HG03460 (cell line): ENCODE measurements at regions not wholly inside any gene's neighbourhood (a gene's known extent, or its start where the extent isn't known, plus 50 kb on each side); places are given as distances from the start of the nearest gene placed in this dataset.

ENCODE experiments used
- ATAC-seq: cut with Tn5 transposase; IDR thresholded peaks from one replicate; pipeline ENCODE4 v1.9.1; 2021; ENCODE audit not compliant: unreplicated experiment

DNA sequence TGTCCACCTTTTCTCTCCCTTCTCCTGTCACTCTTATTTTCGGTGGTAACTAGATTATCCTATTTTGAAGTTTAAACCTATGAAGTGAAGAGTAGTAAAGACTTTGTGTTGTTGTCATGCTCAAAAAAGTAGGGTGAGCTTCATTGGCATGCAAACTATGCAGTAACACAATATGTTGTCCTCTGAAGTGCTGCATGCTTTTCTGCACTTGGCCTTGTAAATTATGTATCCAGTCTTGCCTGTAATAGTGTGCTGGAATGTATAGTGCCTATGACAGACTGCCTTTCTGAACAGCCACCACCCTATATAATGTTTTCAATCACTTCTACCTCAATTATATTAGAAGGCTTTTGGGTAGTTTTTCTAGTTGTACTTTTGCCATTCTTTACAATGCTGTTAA is 1198.2 kb upstream of the PCDH20 start:
- ATAC-seq = no peak

DNA sequence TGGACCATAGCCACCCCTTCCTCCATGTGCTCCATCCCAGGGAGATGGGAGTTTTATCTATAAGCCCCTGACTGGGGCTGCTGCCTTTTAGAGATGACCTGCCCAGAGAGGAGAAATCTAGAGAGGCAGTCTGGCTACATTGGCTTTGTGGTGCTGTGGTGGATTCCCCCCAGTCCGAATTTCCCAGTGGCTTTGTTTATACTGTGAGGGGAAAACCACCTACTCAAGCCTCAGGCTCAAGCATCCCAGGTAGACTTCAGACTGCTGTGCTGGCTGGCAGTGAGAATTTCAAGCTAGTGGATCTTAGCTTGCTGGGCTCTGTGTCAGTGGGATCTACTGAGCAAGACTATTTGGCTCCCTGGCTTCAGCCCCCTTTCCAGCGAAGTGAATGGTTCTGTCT is 1195.7 kb upstream of the PCDH20 start:
- ATAC-seq = no peak

DNA sequence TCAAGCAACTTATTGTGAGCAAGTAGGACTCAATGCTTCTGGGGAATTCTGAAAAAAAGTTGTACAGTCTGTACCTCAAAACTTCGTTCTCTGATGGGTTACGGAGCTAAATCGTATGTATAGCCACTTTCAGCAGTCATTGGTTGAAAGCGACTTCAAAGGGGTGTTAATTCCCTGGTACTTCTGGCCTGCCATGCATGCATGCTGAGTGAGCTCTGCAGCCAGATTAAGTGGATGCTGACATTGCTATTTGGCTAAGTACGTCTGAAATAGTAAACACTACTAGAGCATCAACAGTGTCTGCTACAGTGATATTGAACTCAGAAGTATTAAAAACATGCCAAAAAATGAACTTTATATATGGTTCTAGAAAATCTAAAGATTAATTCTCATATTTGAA is 1183.1 kb upstream of the PCDH20 start:
- no peak for ATAC-seq

DNA sequence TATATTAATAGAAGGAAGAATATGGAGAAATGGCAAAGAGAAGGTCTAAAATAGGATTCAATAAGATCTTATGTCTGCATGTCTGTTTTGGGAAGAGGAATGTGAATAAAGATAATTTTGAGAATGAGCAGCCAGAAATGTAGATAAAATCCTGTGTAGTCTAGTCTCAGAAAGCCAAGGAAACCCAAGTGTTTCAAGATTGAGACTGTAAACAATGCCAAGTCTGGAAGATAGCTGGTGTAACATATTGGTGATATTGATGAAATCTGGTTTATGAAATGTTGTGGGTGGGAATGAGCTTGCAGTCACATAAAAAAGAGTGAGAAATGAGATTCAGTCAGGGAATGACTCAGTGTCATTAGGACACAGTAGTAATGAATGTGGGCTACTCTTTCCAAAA is 1180.3 kb upstream of the PCDH20 start:
- no peak for ATAC-seq

DNA sequence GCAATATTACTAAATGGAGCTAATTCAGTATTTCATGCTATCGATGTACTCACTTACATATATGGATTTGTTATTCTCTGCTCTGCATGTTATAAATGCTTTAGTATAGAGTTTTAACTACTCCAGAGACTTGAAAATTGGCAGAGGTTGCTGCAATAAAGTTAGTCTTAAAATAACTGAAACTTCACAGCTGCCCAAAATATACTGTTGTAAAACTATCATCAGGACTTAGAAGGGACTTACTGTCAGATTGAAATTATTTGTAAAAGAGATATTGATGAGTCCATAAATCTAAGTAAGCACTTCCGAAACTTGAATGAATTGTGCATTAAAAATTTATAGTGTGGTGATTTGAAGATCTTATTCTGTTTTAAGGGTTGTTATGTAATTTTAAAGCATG is 1178.2 kb upstream of the PCDH20 start:
- ATAC-seq = no peak

DNA sequence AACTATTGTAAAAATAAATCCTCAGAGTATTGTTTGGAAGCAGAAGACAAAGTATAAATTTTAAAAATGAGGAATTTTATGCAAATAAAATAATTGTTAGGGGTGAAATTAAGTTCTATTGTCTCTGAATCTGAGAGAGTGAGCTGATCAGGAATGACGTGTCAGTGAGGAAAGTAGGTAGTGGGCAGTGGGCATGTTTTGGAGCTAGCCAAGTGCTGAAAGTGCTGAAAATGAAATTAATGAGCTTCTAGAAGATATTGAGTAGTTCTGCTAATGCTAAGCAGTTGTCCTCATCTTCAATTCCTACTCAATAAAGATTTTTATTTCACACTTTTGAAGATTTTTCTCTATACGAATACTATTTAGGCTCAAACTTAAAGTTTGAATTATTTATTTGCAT is 1167.8 kb upstream of the PCDH20 start:
- ATAC-seq = no peak

DNA sequence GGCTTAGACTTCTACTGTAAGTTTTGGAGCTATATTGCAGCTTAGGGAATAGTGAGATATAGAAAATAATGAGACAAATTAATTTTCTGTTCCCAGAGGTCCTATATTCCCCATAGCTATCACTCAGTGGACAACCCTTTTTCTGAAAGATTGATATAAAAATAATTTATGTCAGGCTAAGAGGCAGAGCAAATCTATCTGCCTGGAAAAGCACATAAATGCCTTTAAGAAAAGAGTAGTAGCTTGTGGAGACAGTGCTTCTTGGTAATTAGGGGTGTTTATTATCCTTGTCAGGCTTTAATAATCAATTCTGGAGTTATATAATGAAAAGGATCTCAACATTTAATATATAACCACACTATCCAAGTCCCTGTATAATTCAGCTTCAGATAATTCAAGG is 1162.8 kb upstream of the PCDH20 start:
- no peak for ATAC-seq

DNA sequence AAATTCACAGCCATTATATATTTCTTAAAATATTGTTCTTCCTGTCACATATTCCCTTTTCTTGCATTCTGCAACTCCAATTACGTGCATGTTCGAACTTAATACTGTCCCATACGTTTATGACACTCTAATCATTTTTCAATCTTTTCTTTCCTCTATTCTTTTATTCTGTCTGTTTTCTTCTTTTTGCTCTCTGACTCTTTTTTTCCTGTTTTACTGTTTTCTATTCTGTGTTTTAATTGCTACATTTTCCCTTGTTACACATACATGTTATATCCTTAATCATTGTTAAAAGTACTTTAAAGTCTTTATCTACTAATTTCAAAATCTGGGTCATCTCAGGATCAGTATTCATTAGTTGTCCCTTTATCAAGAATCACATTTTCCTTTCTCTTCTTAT is 1149.1 kb upstream of the PCDH20 start:
- ATAC-seq = no peak

DNA sequence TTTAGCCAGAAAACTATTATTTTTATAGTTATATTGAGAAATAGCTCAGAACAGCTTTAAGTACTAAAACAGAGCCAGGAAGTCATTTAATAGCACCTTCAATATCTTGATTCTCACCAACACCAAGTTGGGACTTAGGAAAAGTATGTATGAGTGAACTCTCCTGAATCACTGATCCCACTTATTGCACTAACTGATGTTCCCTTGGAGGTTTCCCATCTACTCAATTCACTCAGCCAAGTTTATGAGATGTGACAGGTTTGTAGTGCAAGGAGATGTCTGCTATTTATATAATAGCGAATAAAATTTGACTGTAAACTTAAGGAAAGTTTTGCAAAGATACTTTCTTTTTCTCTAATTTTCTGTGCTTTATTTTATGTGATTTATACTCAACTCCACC is 1147.6 kb upstream of the PCDH20 start:
- no peak for ATAC-seq

DNA sequence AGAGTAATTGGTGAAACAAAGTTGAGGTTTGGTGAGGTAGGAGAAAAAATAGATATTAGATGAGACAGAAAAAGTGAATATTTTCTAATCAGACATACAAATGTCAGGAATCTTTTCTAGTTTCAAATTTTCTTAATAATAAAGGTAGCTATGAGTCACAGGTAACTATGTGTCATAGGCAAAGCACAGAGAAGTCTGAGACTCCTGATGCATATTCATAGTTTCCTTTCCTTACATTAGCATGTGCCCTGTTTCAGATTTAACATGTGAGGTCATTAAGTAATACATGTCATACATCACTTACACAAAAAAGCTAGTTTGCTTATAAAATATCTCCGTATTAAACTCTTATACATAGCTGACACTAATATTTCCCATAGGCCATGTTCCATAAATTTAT is 1141.3 kb upstream of the PCDH20 start:
- no peak for ATAC-seq

DNA sequence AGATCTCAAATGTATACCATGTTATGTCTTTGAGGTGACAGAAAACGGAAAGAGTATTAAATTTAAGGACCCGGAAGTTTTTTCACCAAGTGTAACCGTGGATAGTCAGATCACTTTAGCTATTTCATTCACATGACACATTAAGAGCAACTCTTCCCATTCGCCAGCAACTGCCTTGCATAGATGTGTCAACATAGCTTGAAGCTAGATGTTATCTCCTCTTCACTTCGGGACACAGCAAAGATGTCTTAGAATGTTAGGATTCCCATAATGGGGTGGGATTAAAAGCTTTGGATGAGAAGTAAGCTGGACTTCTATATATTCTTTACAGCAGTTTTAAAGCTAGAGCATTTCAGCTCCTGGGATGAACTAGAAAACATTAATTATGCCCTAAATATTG is 1135.9 kb upstream of the PCDH20 start:
- no peak for ATAC-seq

DNA sequence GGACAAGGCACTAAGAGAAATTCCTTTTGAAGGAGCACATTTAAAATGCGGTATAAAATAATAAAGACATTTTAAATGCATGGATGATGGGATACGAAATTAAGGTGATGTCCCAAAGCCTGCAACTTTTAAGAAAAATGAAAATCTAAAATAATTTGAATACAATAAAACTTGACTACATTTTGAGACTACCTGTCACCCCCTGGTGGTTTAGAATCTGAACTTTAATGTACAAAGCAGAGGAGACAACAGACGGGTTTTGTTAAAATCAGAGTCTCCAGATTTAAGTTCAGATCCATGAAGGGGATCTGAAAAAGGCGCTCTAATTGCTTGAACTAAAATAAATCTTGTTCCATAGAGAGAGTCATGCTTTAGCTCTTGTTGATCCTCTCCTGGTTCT is 1129.3 kb upstream of the PCDH20 start:
- ATAC-seq = no peak

DNA sequence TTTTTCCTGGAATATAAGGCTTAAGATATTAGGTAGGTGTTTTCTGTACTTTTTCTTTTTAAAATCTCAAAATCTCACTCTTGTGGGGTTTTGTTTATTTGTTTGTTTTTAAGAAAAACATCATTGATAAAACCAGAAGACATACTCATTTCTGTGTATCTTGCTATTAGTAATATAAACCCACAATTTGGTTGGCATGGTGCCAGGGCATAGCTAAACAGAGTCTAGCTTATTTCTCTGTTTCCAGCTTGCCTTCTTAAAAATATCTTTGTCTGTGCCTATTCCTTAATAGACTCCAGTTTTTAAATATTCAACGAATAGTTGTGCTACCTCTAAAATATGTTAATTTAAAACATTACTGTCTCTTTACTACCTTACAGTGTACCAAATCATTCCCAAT is 1121.9 kb upstream of the PCDH20 start:
- ATAC-seq = no peak

DNA sequence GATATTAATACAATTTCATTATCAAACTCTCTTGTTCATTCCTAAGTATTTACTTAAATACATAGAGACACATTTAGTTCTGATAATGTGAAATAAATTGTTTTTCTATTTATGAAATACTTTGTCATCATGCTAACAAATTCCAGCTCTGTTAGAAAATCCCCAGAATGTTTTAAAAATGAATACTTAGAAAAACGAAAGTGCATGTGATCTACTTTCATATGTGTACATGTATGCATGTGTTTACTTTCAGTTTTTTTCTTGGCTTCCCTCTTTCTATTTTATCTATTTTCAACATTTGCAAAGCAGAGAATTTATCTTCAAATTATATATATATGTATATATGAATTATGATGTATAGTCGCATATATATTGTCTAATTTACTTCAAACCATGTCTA is 1110.0 kb upstream of the PCDH20 start:
- no peak for ATAC-seq

DNA sequence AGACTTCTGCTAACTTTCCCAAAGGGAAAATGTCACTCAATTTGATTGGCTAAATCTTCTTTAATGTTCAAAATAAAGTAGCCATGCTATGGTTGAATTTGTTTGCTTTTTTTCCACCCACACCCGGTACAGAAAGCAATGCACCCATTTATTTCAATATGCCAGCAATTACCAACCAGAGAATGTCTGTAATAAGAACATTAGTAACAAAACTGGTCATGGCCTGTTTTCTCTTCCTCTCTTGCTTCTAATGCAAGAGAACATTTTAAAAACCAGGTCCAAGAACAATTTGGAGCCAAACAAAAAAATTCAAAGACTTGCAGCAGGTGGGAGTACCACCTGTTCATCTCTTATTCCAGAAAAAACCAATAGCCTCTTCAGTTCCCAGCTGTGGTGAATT is 1108.8 kb upstream of the PCDH20 start:
- ATAC-seq = no peak

DNA sequence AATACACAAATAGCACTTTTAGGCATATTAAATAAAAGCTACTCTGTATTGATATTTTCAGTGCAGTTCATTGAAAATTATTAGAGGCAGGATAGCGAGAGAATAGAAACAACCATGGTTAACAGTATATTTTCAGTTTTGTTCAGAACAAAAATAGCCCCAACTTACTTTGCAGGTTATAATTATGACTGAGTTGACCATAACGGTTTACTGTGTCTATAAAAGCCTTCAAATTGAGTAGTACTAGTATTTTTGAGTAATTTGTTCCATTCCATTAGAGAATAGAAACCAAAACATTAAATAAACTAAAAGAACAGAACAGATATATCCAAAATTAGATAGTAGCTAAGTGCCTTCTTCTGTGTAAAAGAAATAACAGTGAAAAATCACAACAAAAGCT is 1108.4 kb upstream of the PCDH20 start:
- ATAC-seq = peak; percentile 62

DNA sequence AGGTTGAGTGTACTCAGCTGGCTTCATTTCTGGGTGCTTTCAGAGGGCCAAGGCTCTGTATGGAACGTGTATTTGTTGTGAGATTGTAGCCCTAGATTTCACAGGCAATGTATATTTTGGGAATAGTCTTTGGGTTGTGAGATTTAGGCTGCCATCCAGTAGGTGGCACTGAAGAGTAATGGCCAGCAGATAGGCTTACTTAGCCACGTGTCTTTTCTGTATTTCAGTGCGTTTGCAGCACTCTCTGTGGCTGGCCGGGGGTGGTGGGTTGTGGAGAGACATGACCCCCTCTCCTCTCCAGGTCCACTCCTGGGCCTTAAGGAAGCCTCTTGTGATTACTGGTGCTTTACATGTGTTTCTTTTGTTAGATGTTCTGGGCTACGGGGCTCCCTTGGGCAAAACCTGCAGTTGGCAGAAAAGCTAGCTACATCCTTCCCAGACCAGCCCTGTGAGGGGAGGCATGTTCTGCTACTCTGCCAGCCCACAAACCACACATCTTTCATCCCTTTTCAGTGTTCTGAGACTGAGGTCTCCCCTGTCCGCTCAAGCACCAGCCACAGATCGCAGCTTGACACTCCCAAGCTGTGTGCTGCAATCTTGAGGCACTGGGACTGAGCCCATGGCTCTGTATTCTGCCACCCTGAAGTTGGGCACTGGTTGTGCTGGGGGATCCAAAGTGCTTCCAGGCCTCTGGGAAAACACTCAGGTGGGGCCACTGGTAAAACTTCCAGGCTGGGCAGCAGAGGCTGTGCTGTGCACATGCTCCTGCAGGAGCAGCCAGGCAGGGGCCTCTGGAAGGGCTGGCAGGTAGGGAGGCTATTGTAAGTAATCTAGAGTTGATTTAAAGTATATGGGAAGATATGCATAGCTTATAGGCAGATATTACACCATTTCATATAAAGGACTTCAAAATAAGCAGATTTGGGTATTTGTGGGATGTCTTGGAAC is 1096.8 kb upstream of the PCDH20 start:
- ATAC-seq = peak; percentile 90

DNA sequence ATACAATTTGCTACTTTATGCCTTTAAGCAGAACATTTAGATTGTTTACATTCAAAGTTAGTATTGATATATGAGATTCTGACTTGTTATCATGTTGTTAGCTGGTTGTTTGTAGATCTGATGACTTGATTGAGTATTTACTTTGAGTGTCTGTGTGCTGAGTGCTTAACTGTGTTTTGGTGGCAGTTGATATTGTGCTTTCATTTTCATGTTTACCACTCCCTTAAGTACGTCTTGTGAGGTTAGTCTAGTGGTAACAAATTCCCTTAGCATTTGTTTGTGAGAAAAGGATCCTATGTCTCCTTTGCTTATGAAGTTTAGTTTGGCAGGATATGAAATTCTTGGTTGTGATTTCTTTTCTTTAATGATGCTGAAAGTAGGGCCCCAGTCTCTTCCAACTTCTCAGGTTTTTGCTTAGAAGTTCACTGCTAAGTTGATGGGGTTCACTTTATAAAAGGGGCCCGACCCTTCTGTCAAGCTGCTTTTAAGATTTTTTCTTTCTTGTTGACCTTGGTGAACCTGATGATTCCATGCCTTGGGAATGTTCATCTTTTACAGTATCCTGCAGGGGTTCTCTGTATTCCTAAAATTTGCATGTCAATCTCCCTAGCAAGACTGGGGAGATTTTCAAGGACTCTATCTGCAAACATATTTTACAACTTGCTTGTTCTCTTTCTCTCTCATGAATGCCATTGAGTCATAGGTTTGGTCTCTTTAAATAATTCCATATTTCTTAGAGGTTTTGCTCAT is 1095.4 kb upstream of the PCDH20 start:
- no peak for ATAC-seq

DNA sequence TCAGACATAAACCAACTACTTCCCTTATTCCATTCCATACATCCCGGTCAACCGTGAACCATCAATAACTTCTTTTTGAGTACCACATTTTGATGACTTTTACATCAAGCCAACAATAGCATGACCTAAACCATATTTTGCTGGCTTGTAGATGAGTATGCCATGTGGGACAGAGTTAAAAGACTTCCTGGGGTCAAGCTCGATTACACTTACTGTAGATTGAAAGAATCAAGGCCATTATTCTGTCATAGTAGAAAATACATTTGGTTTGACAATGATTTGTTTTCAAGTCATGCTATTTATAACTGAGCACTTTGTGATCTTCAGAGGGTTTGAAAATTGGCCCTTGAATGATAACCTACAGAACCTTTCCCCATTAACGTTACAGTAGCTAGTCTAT is 1086.9 kb upstream of the PCDH20 start:
- ATAC-seq = no peak

DNA sequence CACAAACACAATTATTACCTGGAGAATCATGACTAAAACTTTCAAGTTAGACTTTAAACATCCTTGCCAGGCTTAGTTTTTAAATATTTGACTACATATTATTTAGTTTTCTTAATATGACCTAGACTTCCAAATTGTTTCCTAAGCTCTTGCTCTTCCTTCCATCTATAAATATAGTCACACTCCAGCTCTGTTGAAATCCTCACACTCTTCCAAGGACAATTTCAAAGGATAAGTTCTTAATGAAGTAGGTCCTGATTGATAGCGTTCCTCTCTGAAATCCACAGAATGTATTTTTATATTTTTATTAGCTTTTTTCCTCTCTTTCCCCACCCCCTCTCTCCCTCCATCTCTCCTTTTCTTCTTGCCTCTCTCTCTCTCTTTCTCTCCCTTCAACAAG is 1074.1 kb upstream of the PCDH20 start:
- ATAC-seq = no peak

DNA sequence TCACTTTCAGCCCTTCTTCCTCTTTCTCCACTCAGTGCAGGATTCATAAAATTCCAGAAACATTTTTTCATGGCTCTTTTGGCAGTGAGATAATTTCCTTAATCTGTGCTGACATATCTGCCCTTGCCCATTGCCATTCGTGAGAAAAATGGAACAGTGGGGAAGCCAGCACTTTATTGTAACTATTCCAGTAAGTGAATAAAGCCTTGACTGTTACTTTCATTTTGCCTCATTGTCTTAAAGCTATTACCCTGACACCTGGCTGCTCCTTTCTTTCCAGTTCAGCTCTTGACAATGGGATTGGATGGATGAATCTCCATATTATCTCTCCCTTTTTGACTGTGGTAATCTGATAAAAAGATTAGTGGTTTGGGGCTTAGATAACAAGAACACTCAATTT is 1068.1 kb upstream of the PCDH20 start:
- ATAC-seq = no peak

DNA sequence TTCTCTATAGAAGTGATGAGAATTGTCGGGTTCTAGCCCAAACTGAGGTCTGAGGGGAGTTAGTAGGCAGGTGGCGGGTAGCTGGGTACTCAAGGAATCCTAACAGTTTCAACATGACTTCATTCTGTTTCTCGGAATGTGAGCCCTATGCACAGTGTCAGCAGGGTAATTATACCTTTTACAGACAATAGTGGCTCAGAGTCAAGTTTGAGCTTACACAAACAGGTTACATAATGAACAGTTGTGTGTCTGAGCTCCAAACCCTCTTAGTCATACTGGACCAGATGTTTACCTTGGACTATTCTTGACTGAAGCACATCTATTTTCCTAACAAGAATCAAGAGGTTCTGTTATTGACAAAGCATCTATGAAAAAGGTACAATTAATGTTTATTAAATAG is 1066.7 kb upstream of the PCDH20 start:
- no peak for ATAC-seq

DNA sequence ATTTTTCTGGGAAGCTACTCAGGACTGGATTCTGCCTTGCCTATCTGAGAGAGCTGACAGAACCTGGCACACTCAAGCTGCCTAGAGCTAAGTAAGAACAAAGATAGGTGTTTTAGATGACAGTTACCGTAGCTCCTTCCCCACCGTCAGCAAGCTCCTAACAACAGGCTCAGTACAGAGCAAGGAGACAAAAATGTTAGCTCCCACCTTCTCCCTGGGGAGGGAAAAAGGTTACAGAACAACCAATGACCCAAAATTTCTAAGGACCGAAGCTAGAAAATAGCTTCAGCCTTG is 1058.2 kb upstream of the PCDH20 start:
- no peak for ATAC-seq
